ENCODE measurements at regions not wholly inside any gene's neighbourhood (a gene's known extent, or its start where the extent isn't known, plus 50 kb on each side); places are given as distances from the start of the nearest gene placed in this dataset.

DNA sequence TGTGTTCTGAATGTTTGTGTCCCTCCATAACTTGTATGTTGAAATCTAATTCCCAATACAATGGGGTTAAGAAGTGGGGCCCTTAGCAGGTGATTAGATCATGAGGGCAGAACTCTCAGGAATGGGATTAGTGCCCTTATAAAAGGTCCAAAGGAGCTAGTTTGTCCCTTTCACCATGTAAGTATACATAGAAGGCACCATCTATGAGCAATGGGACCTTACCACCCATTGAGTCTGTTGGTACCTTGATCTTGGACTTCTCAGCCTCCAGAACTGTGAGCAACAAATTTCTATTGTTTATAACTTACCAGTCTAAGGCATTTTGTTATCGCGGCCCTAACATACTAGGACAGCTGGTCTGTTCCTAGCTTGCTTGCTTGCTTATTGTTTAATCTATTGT, 106.3 kb downstream of the MYCN start:
- peaks cover 8% of the 10 kb centered on the region for H3K9me3 Mint-ChIP-seq
- H3K36me3 Mint-ChIP-seq (ENCODE audit: low read depth) = no peaks in the 10 kb centered on the region
- H3K4me3 Mint-ChIP-seq = no peak overlapping the region
- TF ChIP-seq, protein P1, sequence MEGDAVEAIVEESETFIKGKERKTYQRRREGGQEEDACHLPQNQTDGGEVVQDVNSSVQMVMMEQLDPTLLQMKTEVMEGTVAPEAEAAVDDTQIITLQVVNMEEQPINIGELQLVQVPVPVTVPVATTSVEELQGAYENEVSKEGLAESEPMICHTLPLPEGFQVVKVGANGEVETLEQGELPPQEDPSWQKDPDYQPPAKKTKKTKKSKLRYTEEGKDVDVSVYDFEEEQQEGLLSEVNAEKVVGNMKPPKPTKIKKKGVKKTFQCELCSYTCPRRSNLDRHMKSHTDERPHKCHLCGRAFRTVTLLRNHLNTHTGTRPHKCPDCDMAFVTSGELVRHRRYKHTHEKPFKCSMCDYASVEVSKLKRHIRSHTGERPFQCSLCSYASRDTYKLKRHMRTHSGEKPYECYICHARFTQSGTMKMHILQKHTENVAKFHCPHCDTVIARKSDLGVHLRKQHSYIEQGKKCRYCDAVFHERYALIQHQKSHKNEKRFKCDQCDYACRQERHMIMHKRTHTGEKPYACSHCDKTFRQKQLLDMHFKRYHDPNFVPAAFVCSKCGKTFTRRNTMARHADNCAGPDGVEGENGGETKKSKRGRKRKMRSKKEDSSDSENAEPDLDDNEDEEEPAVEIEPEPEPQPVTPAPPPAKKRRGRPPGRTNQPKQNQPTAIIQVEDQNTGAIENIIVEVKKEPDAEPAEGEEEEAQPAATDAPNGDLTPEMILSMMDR (conservative IDR thresholded peaks at IDR 0.05) = no peak
- no peak overlapping the region for H3K27ac Mint-ChIP-seq (ENCODE audit: unreplicated experiment)
- no peak for DNase-seq (ENCODE audit: low read depth, low spot score)
- H3K27me3 Mint-ChIP-seq (ENCODE audit: low read depth) = no peaks in the 10 kb centered on the region
- peaks cover 23% of the 10 kb centered on the region for H3K4me1 Mint-ChIP-seq

- TF ChIP-seq, protein P1 (conservative IDR thresholded peaks at IDR 0.05) = no peak
- DNase-seq (ENCODE audit: low read depth, low spot score) = no peak
- Mint-ChIP-seq H3K9me3 (peaks cover 8% of the 10 kb centered on the region), H3K4me1 (peaks cover 15% of the 10 kb centered on the region), H3K4me3 (no peak overlapping the region), H3K27ac (ENCODE audit: unreplicated experiment) (no peak overlapping the region), H3K27me3 (ENCODE audit: low read depth) (no peaks in the 10 kb centered on the region), H3K36me3 (ENCODE audit: low read depth) (no peaks in the 10 kb centered on the region)
Observed at GRCh38 chr2:16045653-16046352, 105.5 kb downstream of the MYCN start.

GRCh38 chr2:16044946-16045456, 104.7 kb downstream of the MYCN start:
- no peak for DNase-seq (ENCODE audit: low read depth, low spot score)
- H3K27ac Mint-ChIP-seq (ENCODE audit: unreplicated experiment) = no peak overlapping the region
- no peak overlapping the region for H3K4me3 Mint-ChIP-seq
- no peaks in the 10 kb centered on the region for H3K36me3 Mint-ChIP-seq (ENCODE audit: low read depth)
- no peaks in the 10 kb centered on the region for H3K27me3 Mint-ChIP-seq (ENCODE audit: low read depth)
- H3K4me1 Mint-ChIP-seq = peaks cover 14% of the 10 kb centered on the region
- TF ChIP-seq, protein P1 (conservative IDR thresholded peaks at IDR 0.05) = no peak
- peaks cover 8% of the 10 kb centered on the region for H3K9me3 Mint-ChIP-seq

GRCh38 chr2:16043627-16044026, 103.3 kb downstream of the MYCN start:
- no peak overlapping the region for H3K4me3 Mint-ChIP-seq
- no peak overlapping the region for H3K27ac Mint-ChIP-seq (ENCODE audit: unreplicated experiment)
- H3K9me3 Mint-ChIP-seq = peaks cover 8% of the 10 kb centered on the region

GRCh38 chr2:16043192-16043591, 102.8 kb downstream of the MYCN start:
- DNase-seq (ENCODE audit: low read depth, low spot score) = no peak
- Mint-ChIP-seq H3K4me1 (peaks cover 24% of the 10 kb centered on the region), H3K27me3 (ENCODE audit: low read depth) (no peaks in the 10 kb centered on the region), H3K36me3 (ENCODE audit: low read depth) (no peaks in the 10 kb centered on the region), H3K9me3 (peaks cover 8% of the 10 kb centered on the region), H3K4me3 (no peak overlapping the region), H3K27ac (ENCODE audit: unreplicated experiment) (no peak overlapping the region)
- TF ChIP-seq, protein P1 (conservative IDR thresholded peaks at IDR 0.05) = no peak

More at GRCh38 chr2:16043627-16044026, 103.3 kb downstream of the MYCN start:
- Mint-ChIP-seq H3K36me3 (ENCODE audit: low read depth) (no peaks in the 10 kb centered on the region), H3K4me1 (peaks cover 19% of the 10 kb centered on the region), H3K27me3 (ENCODE audit: low read depth) (no peaks in the 10 kb centered on the region)
- no peak for DNase-seq (ENCODE audit: low read depth, low spot score)
- TF ChIP-seq, protein P1 (conservative IDR thresholded peaks at IDR 0.05) = no peak

Measured in neural crest cell (in vitro differentiated cells).